Stimulated activated naive CD8-positive, alpha-beta T cell treated with anti-CD3 and anti-CD28 coated beads, Interleukin-15, Interleukin-2, amounts not matched to agents 100 ng/mL and 50 ng/mL, for 24 hours (primary cell): ENCODE measurements at regions not wholly inside any gene's neighbourhood (a gene's known extent, or its start where the extent isn't known, plus 50 kb on each side); places are given as distances from the start of the nearest gene placed in this dataset.
"Not testable (repeated sequence)": the region's sequence is repeated elsewhere in the genome, so short reads cannot be mapped to it uniquely, and the experiment has no call there.

Experiments
- H3K27ac Mint-ChIP-seq: one replicate; pipeline ENCODE4 v1.8.0; 2021; ENCODE audit warnings: mild to moderate bottlenecking, mixed read lengths
- H3K27me3 Mint-ChIP-seq: one replicate; pipeline ENCODE4 v1.8.0; 2021; ENCODE audit warnings: mixed read lengths
- H3K36me3 Mint-ChIP-seq: one replicate; pipeline ENCODE4 v1.8.0; 2021; ENCODE audit warnings: low read depth, mixed read lengths
- H3K4me1 Mint-ChIP-seq: one replicate; pipeline ENCODE4 v1.8.0; 2021; ENCODE audit warnings: low read depth, mixed read lengths
- H3K4me3 Mint-ChIP-seq: one replicate; pipeline ENCODE4 v1.8.0; 2021; ENCODE audit warnings: mild to moderate bottlenecking, mixed read lengths
- H3K9me3 Mint-ChIP-seq: one replicate; pipeline ENCODE4 v1.8.0; 2021; ENCODE audit warnings: mixed read lengths

- Mint-ChIP-seq H3K9me3 (no peaks in the 10 kb centered on the region), H3K36me3 (no peaks in the 10 kb centered on the region), H3K4me3 (no peak overlapping the region), H3K27ac (no peak overlapping the region), H3K27me3 (no peaks in the 10 kb centered on the region), H3K4me1 (peaks cover 27% of the 10 kb centered on the region)
These were observed 164.7 kb upstream of the IQSEC1 start for GRCh38 chr3:13237776-13238490.

- no peaks in the 10 kb centered on the region for H3K27me3 Mint-ChIP-seq
- no peaks in the 10 kb centered on the region for H3K36me3 Mint-ChIP-seq
- no peaks in the 10 kb centered on the region for H3K9me3 Mint-ChIP-seq
- peaks cover 30% of the 10 kb centered on the region for H3K4me1 Mint-ChIP-seq
- H3K27ac Mint-ChIP-seq: no peak overlapping the region
- H3K4me3 Mint-ChIP-seq: no peak overlapping the region
These were observed 163.4 kb upstream of the IQSEC1 start for GRCh38 chr3:13236557-13237173.

- Mint-ChIP-seq H3K4me1 (peaks cover 30% of the 10 kb centered on the region), H3K27ac (no peak overlapping the region), H3K4me3 (no peak overlapping the region), H3K9me3 (no peaks in the 10 kb centered on the region), H3K27me3 (no peaks in the 10 kb centered on the region), H3K36me3 (no peaks in the 10 kb centered on the region)
These were observed 162.7 kb upstream of the IQSEC1 start for GRCh38 chr3:13235897-13236296.

GRCh38 chr3:13235079-13235478, 161.8 kb upstream of the IQSEC1 start:
- H3K4me3 Mint-ChIP-seq: no peak overlapping the region
- H3K4me1 Mint-ChIP-seq: peaks cover 30% of the 10 kb centered on the region
- H3K36me3 Mint-ChIP-seq: no peaks in the 10 kb centered on the region
- H3K27ac Mint-ChIP-seq: no peak overlapping the region
- H3K27me3 Mint-ChIP-seq: no peaks in the 10 kb centered on the region
- H3K9me3 Mint-ChIP-seq: no peaks in the 10 kb centered on the region

GRCh38 chr3:13234666-13235065, 161.4 kb upstream of the IQSEC1 start:
- Mint-ChIP-seq H3K27ac (no peak overlapping the region), H3K4me3 (peak overlapping the region; percentile 3)

GRCh38 chr3:13233487-13234485, 160.6 kb upstream of the IQSEC1 start:
- Mint-ChIP-seq H3K9me3 (no peaks in the 10 kb centered on the region), H3K36me3 (no peaks in the 10 kb centered on the region), H3K27me3 (no peaks in the 10 kb centered on the region), H3K27ac (peak overlapping the region; percentile 32), H3K4me3 (peak overlapping the region; percentile 13), H3K4me1 (peaks cover 30% of the 10 kb centered on the region)

More at GRCh38 chr3:13234666-13235065, 161.4 kb upstream of the IQSEC1 start:
- no peaks in the 10 kb centered on the region for H3K27me3 Mint-ChIP-seq
- no peaks in the 10 kb centered on the region for H3K9me3 Mint-ChIP-seq
- H3K36me3 Mint-ChIP-seq: no peaks in the 10 kb centered on the region
- H3K4me1 Mint-ChIP-seq: peaks cover 30% of the 10 kb centered on the region

DNA sequence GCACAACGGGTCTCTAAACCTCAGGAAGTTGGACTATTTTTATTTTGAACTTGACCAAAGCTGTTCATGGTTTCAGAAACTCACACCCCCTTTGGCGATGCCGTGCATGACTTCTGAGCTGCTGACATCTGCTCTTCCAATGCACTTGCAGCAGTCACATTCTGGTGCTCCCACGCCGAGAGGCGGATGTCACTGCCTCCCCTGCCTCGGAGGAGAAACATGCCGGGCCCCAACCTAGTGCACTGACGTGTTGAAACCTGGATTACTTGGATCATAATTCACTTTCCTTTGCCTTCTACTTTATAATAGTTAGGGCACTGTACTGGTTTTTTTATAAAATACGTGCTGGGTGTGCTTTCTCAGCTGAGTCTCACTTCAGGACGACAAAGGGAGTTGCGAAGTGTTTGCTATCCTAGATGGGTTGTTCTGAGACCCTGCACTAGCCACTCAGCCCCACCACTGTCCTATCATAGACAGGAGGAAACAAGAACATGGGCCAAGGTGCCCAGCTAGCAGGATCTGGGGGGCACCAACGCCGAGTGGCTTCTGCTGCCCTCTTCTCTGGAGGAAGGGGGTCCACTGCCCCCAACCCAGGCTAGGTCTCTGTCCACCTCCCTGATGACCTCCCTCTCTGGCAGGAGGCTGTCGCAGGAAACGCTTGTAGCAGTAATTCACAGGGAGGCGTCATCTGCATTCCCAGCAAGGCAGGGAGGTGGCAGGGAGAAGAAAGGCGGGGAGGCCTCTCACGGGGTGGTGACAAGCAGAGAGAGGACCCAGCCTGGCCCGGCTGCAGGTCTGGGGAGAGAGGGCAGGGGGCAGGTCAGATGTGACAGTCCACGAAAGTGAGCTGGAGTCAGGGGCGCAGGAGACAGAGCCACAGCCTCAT, 158.8 kb upstream of the IQSEC1 start:
- no peaks in the 10 kb centered on the region for H3K27me3 Mint-ChIP-seq

GRCh38 chr3:13229273-13229949, 156.2 kb upstream of the IQSEC1 start:
- H3K4me3 Mint-ChIP-seq: no peak overlapping the region
- no peak overlapping the region for H3K27ac Mint-ChIP-seq

More for the DNA sequence above, 158.8 kb upstream of the IQSEC1 start:
- H3K36me3 Mint-ChIP-seq: no peaks in the 10 kb centered on the region
- no peaks in the 10 kb centered on the region for H3K9me3 Mint-ChIP-seq
- peaks cover 30% of the 10 kb centered on the region for H3K4me1 Mint-ChIP-seq
- no peak overlapping the region for H3K4me3 Mint-ChIP-seq
- H3K27ac Mint-ChIP-seq: no peak overlapping the region

GRCh38 chr3:13228584-13228983, 155.4 kb upstream of the IQSEC1 start:
- Mint-ChIP-seq H3K9me3 (no peaks in the 10 kb centered on the region), H3K4me1 (peaks cover 6% of the 10 kb centered on the region), H3K27ac (no peak overlapping the region), H3K4me3 (no peak overlapping the region), H3K27me3 (no peaks in the 10 kb centered on the region), H3K36me3 (no peaks in the 10 kb centered on the region)

More at GRCh38 chr3:13229273-13229949, 156.2 kb upstream of the IQSEC1 start:
- Mint-ChIP-seq H3K4me1 (peaks cover 14% of the 10 kb centered on the region), H3K36me3 (no peaks in the 10 kb centered on the region), H3K9me3 (no peaks in the 10 kb centered on the region), H3K27me3 (no peaks in the 10 kb centered on the region)

- H3K4me3 Mint-ChIP-seq, H3K27ac Mint-ChIP-seq, H3K36me3 Mint-ChIP-seq, H3K9me3 Mint-ChIP-seq, H3K27me3 Mint-ChIP-seq, H3K4me1 Mint-ChIP-seq: not testable (repeated sequence)
These were observed 154.9 kb upstream of the IQSEC1 start for GRCh38 chr3:13228169-13228568.

GRCh38 chr3:13227315-13228165, 154.3 kb upstream of the IQSEC1 start:
- Mint-ChIP-seq H3K36me3 (no peaks in the 10 kb centered on the region), H3K27ac (no peak overlapping the region), H3K9me3 (no peaks in the 10 kb centered on the region), H3K4me3 (no peak overlapping the region), H3K4me1 (no peaks in the 10 kb centered on the region), H3K27me3 (no peaks in the 10 kb centered on the region)

- Mint-ChIP-seq H3K4me1 (no peaks in the 10 kb centered on the region), H3K27ac (no peak overlapping the region), H3K9me3 (no peaks in the 10 kb centered on the region), H3K36me3 (no peaks in the 10 kb centered on the region), H3K4me3 (no peak overlapping the region), H3K27me3 (no peaks in the 10 kb centered on the region)
These were observed 151.7 kb upstream of the IQSEC1 start for GRCh38 chr3:13224967-13225366.

- Mint-ChIP-seq H3K4me1 (no peaks in the 10 kb centered on the region), H3K27me3 (no peaks in the 10 kb centered on the region), H3K27ac (no peak overlapping the region), H3K36me3 (no peaks in the 10 kb centered on the region), H3K9me3 (no peaks in the 10 kb centered on the region), H3K4me3 (no peak overlapping the region)
These were observed 150.5 kb upstream of the IQSEC1 start for GRCh38 chr3:13223574-13224237.
